GM19351 (cell line): ENCODE measurements at regions not wholly inside any gene's neighbourhood (a gene's known extent, or its start where the extent isn't known, plus 50 kb on each side); places are given as distances from the start of the nearest gene placed in this dataset.

ENCODE experiments used
- ATAC-seq: cut with Tn5 transposase; IDR thresholded peaks from one replicate; pipeline ENCODE4 v1.9.1; 2021; ENCODE audit warnings: mild to moderate bottlenecking, moderate library complexity; ENCODE audit not compliant: unreplicated experiment

GRCh38 chr11:133787379-133788141, 57.8 kb downstream of the SPATA19 start:
- ATAC-seq: no peak

GRCh38 chr11:133785795-133786340, 59.4 kb downstream of the SPATA19 start:
- ATAC-seq: no peak

- ATAC-seq: no peak
These were observed 61.0 kb downstream of the SPATA19 start for GRCh38 chr11:133784359-133784758.

GRCh38 chr11:133782116-133782725, 63.1 kb downstream of the SPATA19 start:
- ATAC-seq: no peak

GRCh38 chr11:133778161-133778560, 67.2 kb downstream of the SPATA19 start:
- no peak for ATAC-seq

- ATAC-seq: no peak
These were observed 68.5 kb downstream of the SPATA19 start for GRCh38 chr11:133776671-133777367.

- ATAC-seq: no peak
These were observed 82.8 kb downstream of the SPATA19 start for GRCh38 chr11:133762538-133762937.

- no peak for ATAC-seq
These were observed 92.2 kb downstream of the SPATA19 start for GRCh38 chr11:133753150-133753549.

- ATAC-seq: no peak
These were observed 95.5 kb downstream of the SPATA19 start for GRCh38 chr11:133749841-133750240.

GRCh38 chr11:133747409-133747808, 97.9 kb downstream of the SPATA19 start:
- ATAC-seq: no peak

- ATAC-seq: no peak
These were observed 98.5 kb downstream of the SPATA19 start for GRCh38 chr11:133746663-133747306.

GRCh38 chr11:133745791-133746190, 99.5 kb downstream of the SPATA19 start:
- no peak for ATAC-seq

- ATAC-seq: no peak
These were observed 103.0 kb downstream of the SPATA19 start for GRCh38 chr11:133742353-133742752.

- ATAC-seq: no peak
These were observed 104.3 kb downstream of the SPATA19 start for GRCh38 chr11:133740963-133741362.

GRCh38 chr11:133739481-133739880, 105.8 kb downstream of the SPATA19 start:
- no peak for ATAC-seq

- no peak for ATAC-seq
These were observed 106.7 kb downstream of the SPATA19 start for GRCh38 chr11:133738624-133739023.

- no peak for ATAC-seq
These were observed 111.7 kb downstream of the SPATA19 start for GRCh38 chr11:133733631-133734030.

- ATAC-seq: no peak
These were observed 113.1 kb downstream of the SPATA19 start for GRCh38 chr11:133732109-133732674.

GRCh38 chr11:133727774-133728173, 117.5 kb downstream of the SPATA19 start:
- ATAC-seq: no peak

GRCh38 chr11:133726542-133726941, 118.8 kb downstream of the SPATA19 start:
- ATAC-seq: no peak

GRCh38 chr11:133724116-133724515, 121.2 kb downstream of the SPATA19 start:
- ATAC-seq: no peak
